Activated T-helper 1 cell treated with anti-CD3 and anti-CD28 coated beads, Interleukin-12 subunit alpha, Interleukin-12 subunit beta, Interleukin-2, Interleukin-4 antibody, amounts not matched to agents 30 ng/mL and 10 ng/mL and 1 ng/mL, durations not matched to agents 14 hours and 24 hours and 36 hours (primary cell): ENCODE measurements at regions not wholly inside any gene's neighbourhood (a gene's known extent, or its start where the extent isn't known, plus 50 kb on each side); places are given as distances from the start of the nearest gene placed in this dataset.
"Not testable (repeated sequence)": the region's sequence is repeated elsewhere in the genome, so short reads cannot be mapped to it uniquely, and the experiment has no call there.

Experiments
- DNase-seq: peaks from one replicate; pipeline ENCODE4 v3.0.0; 2021; ENCODE audit warnings: low spot score
- H3K27ac Mint-ChIP-seq: one replicate; pipeline ENCODE4 v1.8.0; 2021; ENCODE audit warnings: mild to moderate bottlenecking, mixed read lengths
- H3K27me3 Mint-ChIP-seq: one replicate; pipeline ENCODE4 v1.8.0; 2022; ENCODE audit warnings: mild to moderate bottlenecking, moderate library complexity, mixed read lengths; ENCODE audit not compliant: insufficient read depth
- H3K36me3 Mint-ChIP-seq: one replicate; pipeline ENCODE4 v1.8.0; 2021; ENCODE audit warnings: low read depth, mixed read lengths
- H3K4me1 Mint-ChIP-seq: one replicate; pipeline ENCODE4 v1.8.0; 2021; ENCODE audit warnings: low read depth, mixed read lengths
- H3K4me3 Mint-ChIP-seq: one replicate; pipeline ENCODE4 v1.8.0; 2021; ENCODE audit warnings: mild to moderate bottlenecking, moderate library complexity, mixed read lengths
- H3K9me3 Mint-ChIP-seq: one replicate; pipeline ENCODE4 v1.8.0; 2021; ENCODE audit warnings: mixed read lengths
- intact Hi-C: fragments of 100-400 bp; cut with micrococcal nuclease; formaldehyde crosslinking; loops from one replicate; pipeline ENCODE4 v1.15.1; 2024

DNA sequence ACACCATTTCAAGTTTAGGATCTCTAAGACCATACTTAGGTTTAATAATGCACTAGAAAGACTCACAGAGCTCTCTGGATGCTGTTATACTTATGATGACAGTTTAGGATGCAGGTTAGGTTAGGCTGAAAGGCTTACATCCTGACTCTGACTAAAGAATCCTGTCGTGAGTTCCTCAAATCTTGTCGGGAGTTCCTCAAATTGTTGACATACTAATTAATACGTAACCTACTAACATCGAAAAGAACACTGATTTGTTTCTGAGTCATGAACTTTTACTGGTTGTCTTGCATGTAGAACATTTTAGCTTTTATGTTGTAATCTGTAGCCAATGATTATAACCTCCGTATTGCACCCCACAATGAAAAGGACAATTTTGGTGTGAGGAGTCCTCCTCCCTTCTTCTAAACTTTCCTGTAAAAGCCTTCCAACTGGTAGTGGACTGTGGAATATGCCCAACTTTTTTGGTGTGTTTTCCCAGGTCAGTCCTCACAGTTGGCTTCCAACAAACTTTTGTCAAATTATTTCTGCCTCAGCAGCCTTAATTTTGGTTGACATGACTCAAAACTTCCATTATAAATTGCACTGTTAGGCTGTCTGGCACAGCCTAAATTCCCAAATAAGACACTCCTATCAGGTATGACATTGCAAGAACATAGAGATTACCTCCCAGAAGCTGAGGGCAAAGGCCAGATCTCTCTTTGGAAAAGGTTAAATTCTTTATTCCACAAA lies 107.9 kb upstream of the PALMD start:
- Mint-ChIP-seq H3K4me3 (no peak overlapping the region), H3K27me3 (peaks cover 4% of the 10 kb centered on the region), H3K36me3 (no peaks in the 10 kb centered on the region), H3K9me3 (no peaks in the 10 kb centered on the region), H3K4me1 (no peaks in the 10 kb centered on the region), H3K27ac (no peak overlapping the region)
- intact Hi-C loops, result no loop called here
- no peak for DNase-seq

DNA sequence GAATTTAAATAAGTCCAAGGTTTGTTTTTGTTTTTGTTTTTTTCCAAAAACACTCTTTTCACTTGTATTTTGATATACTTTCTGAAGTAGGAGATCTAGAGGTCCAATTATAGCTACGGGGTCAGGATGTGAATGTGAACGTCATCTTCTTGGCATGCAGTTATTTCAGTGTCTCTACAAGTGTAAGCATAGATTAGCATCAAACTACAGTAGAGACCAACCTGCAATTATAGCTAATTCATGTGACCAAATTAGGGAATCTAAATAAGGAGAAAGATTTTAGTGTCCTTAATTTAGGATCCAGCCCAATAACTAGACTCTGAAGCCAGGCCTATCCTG lies 107.3 kb upstream of the PALMD start:
- intact Hi-C loops, result no loop called here
- DNase-seq, result no peak
- no peaks in the 10 kb centered on the region for H3K4me1 Mint-ChIP-seq
- H3K36me3 Mint-ChIP-seq, result no peaks in the 10 kb centered on the region
- no peak overlapping the region for H3K27ac Mint-ChIP-seq
- peaks cover 4% of the 10 kb centered on the region for H3K27me3 Mint-ChIP-seq
- no peak overlapping the region for H3K4me3 Mint-ChIP-seq
- no peaks in the 10 kb centered on the region for H3K9me3 Mint-ChIP-seq

DNA sequence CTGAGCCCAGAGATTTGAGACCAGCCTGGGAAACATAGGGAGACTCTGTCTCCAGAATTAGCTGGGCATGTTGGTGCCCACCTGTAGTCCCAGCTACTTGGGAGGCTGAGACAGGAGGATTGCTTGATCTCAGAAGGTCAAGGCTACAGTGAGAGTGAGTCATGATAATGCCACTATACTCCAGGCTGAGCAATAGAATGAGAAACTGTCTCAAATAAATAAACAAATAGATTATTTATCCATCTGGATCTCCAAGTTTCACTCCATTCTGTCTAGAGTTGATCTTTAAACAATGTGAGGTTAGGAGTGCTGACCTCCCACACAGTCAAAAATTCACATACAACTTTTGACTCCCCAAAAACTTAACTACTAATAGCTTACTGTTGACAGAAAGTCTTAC lies 106.8 kb upstream of the PALMD start:
- H3K27me3 Mint-ChIP-seq, result peaks cover 4% of the 10 kb centered on the region
- no peak overlapping the region for H3K27ac Mint-ChIP-seq
- intact Hi-C loops, result no loop called here
- no peaks in the 10 kb centered on the region for H3K9me3 Mint-ChIP-seq
- H3K4me1 Mint-ChIP-seq, result peaks cover 4% of the 10 kb centered on the region
- no peaks in the 10 kb centered on the region for H3K36me3 Mint-ChIP-seq
- no peak overlapping the region for H3K4me3 Mint-ChIP-seq
- no peak for DNase-seq

DNA sequence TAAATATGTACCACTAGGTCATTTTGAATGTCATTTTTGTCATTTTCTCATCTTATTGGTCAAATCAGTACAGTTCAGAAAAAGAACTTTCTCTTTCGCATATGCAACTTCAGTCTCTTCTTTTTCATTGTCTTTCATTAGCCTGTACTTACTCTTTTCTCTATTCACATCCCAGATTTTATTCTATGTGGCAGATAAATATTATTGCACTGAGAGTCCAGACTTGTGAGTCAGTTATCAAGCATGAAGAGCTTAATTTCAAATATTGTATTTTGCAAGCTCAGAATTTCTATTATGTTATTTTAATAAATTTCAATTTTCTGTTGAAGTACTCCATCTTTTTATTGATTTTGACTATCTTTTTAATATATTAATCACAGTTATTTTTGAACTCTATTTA lies 105.2 kb upstream of the PALMD start:
- Mint-ChIP-seq H3K36me3 (no peaks in the 10 kb centered on the region), H3K27ac (no peak overlapping the region), H3K27me3 (peaks cover 4% of the 10 kb centered on the region), H3K4me3 (no peak overlapping the region), H3K4me1 (peaks cover 9% of the 10 kb centered on the region), H3K9me3 (no peaks in the 10 kb centered on the region)
- no peak for DNase-seq
- intact Hi-C loops, result no loop called here

DNA sequence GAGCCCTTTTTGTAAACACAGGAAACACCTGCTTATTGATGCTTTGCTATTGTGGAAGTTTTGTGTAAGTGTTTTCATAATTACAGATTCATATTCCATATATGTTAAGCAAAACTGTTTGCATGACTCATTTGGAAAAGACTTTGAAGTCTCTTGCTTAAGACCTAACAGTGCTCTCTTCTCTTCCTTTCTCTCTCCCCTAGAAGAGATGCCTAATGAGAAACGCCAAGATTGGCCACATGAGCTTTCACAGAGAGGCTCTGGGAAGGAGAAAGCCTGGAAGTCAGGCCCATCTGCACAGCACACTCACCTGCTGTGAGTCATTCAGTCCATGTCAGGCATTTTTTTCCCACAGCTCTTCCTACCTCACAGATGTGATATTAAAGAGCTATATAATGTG lies 101.6 kb upstream of the PALMD start:
- Mint-ChIP-seq H3K4me1 (peaks cover 9% of the 10 kb centered on the region), H3K27me3 (peaks cover 13% of the 10 kb centered on the region), H3K36me3 (no peaks in the 10 kb centered on the region), H3K4me3 (no peak overlapping the region), H3K9me3 (no peaks in the 10 kb centered on the region), H3K27ac (no peak overlapping the region)
- no peak for DNase-seq
- intact Hi-C loops, result no loop called here

DNA sequence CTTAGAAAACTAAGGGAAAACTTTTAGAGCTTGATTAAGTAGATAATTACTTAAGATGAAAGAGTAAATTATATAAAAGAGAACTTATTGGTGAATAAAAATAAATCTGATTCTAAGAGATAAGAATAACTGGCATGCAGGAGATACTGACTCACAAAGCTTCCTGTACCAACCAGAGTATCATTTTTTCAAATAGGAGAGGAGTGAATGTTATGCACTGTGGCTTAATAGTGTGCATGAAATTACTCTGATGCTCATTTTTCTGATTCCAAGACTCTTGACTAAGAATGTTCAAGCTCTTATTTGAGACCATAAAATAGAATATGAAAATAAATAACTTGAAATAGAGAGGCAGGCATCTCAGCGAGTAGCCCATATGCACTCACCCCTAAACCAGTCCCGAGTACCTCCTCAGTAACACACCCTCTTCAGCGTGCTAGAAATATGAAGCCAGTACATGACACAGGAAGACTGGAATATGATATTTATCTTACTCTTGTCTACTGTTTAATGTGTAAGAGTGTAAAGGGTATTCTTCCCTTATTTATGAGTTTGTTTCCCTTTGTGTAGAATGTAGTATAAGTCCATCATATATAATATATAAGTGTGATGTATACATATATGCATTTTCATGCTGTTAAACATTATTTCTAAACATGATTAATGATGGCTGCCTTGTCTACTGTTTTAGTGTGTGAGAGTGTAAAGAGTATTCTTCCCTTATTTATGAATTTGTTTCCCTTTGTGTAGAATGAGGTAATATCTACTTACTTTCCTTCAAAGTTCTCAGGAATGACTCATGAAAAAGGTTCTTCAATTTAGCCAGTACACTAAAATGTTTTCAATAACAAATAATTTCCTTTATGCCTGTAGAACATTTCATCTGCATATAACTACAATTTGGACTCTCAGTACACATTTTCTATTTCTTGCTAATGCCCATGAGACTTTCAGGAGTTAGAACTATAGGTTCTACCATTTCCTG lies 99.2 kb upstream of the PALMD start:
- Mint-ChIP-seq H3K9me3 (no peaks in the 10 kb centered on the region), H3K27ac (no peak overlapping the region), H3K4me3 (no peak overlapping the region), H3K36me3 (no peaks in the 10 kb centered on the region), H3K4me1 (peaks cover 9% of the 10 kb centered on the region), H3K27me3 (peaks cover 12% of the 10 kb centered on the region)
- intact Hi-C loops, result no loop called here
- no peak for DNase-seq

DNA sequence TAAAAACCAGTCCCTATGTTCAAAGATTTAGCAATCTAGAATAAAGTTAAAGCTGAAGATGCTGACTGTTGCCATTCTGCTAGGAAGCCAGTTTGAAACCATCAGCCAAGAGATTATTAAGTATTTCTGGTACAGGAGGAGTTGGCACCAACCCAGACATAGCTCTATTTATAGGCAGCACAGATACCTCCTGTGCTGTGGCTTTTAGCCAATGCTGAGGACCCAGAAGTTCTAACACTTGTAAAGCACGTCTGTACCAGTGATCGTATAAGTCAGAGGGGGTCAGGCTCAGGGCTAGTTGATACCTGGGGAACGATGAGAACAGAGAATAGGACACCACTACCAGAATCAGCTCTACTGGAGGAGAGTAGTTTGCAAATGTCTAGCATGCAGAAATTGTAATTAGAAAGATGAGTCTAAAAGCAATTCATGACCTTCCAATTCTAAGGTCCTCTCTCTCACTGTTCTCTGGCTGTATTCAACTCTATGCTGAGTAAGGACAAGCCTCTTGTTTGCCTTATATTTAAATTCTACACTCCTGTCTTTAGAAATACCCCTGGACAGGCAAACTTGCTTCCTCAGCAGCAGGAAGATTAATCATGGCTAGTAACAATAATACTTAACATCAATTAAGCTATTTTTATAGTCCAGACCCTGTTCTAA lies 96.8 kb upstream of the PALMD start:
- Mint-ChIP-seq H3K9me3 (no peaks in the 10 kb centered on the region), H3K4me1 (peaks cover 6% of the 10 kb centered on the region), H3K4me3 (no peak overlapping the region), H3K27me3 (peaks cover 9% of the 10 kb centered on the region), H3K27ac (no peak overlapping the region), H3K36me3 (no peaks in the 10 kb centered on the region)
- no peak for DNase-seq
- intact Hi-C loops, result no loop called here

DNA sequence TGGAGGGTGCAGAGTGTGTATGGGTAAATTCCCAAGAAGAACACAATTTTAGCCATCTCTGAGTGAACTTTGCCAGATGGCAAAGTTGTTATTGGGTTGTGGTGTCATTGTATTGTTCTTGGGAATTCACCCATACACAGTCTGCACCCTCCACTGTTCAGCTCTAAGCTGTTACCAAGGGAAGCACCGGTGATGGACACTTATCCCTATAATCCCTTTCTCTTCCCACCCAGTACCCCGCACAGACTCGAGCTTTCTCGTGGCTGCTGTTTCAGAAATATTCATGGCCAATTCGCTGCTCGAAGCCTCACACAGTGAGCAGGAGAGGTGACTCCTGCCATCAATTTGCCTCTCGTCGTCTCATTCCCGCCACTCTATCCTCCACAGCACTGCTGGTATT lies 95.7 kb upstream of the PALMD start:
- no peak overlapping the region for H3K4me3 Mint-ChIP-seq
- intact Hi-C loops, result no loop called here
- no peaks in the 10 kb centered on the region for H3K9me3 Mint-ChIP-seq
- peaks cover 9% of the 10 kb centered on the region for H3K27me3 Mint-ChIP-seq
- no peak overlapping the region for H3K27ac Mint-ChIP-seq
- no peaks in the 10 kb centered on the region for H3K4me1 Mint-ChIP-seq
- DNase-seq, result no peak
- H3K36me3 Mint-ChIP-seq, result no peaks in the 10 kb centered on the region

DNA sequence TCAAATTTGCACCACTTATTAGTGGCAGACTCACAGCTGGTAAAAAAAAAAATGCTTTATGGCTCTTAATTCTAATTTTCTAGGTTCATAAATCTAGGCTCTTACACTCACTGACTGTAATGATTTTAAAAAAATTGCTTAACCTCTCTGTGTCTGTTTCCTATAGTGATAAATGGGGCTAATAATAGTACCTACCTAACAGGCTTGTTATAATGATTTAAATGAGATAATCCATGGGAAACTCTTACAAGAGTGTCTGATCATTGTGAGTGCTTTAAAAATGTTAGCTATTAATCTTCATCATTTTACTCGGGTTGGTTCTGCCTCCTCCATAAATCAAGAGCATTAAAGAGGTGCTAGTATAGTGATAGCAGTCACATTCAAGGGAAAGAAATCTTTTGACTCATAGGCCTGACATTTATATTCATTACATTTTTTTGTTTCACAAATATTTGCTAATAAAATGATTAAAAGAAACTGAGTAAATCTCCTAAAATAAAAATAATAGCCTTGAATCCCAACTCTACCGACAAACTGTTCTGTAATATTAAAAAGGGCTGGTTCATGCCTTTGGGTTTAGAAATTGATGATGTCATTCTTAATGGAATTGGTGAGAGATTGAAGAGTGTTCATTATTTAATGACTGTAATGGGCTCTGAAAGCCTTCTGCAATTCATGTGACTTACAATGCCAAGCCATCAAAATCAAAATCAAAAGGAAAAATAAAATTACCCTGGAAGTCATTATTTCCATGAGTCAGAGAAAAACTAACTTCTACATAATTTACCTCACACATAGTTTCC lies 93.9 kb upstream of the PALMD start:
- Mint-ChIP-seq H3K4me1 (no peaks in the 10 kb centered on the region), H3K4me3 (no peak overlapping the region), H3K27me3 (peaks cover 8% of the 10 kb centered on the region), H3K27ac (no peak overlapping the region), H3K9me3 (no peaks in the 10 kb centered on the region), H3K36me3 (no peaks in the 10 kb centered on the region)
- intact Hi-C loops, result no loop called here
- no peak for DNase-seq

DNA sequence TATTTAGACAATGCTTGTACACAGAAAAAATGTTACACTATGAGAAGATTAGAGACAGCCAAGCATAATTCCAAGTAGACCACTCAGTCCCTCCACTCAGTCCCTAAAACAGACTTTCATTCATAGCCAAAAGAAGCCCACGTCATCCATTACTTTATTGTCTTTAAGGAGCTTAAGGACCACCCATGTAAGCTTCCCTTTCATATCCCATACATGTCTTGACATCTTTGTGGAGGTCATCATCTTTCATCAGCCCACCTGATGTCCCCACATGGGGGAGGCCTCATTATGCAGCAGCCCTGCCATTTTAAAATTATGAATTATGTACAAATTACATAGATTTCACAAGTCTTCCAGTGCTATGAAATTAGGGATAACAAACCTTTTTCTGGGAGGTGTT lies 92.6 kb upstream of the PALMD start:
- H3K27ac Mint-ChIP-seq, result no peak overlapping the region
- intact Hi-C loops, result no loop called here
- H3K27me3 Mint-ChIP-seq, result peaks cover 6% of the 10 kb centered on the region
- no peaks in the 10 kb centered on the region for H3K36me3 Mint-ChIP-seq
- DNase-seq, result no peak
- no peaks in the 10 kb centered on the region for H3K9me3 Mint-ChIP-seq
- no peak overlapping the region for H3K4me3 Mint-ChIP-seq
- H3K4me1 Mint-ChIP-seq, result no peaks in the 10 kb centered on the region

DNA sequence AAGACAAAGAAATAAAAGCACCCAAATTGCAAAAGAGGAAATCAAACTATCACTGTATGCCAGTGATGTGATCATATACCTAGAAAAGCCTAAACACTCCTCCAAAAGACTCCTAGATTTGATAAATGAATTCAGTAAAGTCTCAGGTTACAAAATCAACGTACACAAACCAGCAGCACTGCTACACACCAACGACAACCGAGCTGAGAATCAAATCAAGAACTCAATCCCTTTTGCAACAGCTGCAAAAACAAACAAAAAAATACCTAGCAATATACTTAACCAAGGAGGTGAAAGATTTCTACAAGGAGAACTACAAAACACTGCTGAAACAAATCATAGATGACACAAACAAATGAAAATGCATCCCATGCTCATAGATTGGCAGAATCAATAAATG lies 92.1 kb upstream of the PALMD start:
- H3K36me3 Mint-ChIP-seq, H3K9me3 Mint-ChIP-seq, intact Hi-C loops: not testable (repeated sequence)

DNA sequence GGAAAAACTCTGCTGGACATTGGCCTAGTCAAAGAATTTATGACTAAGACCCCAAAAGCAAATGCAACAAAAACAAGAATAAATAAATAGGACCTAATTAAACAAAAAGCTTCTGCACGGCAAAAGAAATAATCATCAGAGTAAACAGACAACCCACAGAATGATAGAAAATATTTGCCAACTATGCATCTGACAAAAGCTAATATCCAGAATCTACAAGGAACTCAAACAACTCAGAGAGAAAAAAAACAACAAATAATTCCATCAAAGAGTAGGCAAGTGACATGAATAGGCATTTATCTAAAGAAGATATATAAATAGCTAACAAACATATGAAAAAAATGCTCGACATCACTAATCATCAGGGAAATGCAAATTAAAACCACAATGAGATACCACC lies 91.2 kb upstream of the PALMD start:
- DNase-seq, result no peak
- Mint-ChIP-seq H3K4me3 (no peak overlapping the region), H3K27me3 (no peaks in the 10 kb centered on the region), H3K36me3 (no peaks in the 10 kb centered on the region), H3K4me1 (no peaks in the 10 kb centered on the region), H3K27ac (no peak overlapping the region), H3K9me3 (no peaks in the 10 kb centered on the region)
- intact Hi-C loops, result no loop called here

More for the DNA sequence above, 92.1 kb upstream of the PALMD start:
- not testable (repeated sequence) for DNase-seq, H3K27me3 Mint-ChIP-seq, H3K27ac Mint-ChIP-seq, H3K4me3 Mint-ChIP-seq, H3K4me1 Mint-ChIP-seq
